ENCODE measurements at regions not wholly inside any gene's neighbourhood (a gene's known extent, or its start where the extent isn't known, plus 50 kb on each side); places are given as distances from the start of the nearest gene placed in this dataset.

DNA sequence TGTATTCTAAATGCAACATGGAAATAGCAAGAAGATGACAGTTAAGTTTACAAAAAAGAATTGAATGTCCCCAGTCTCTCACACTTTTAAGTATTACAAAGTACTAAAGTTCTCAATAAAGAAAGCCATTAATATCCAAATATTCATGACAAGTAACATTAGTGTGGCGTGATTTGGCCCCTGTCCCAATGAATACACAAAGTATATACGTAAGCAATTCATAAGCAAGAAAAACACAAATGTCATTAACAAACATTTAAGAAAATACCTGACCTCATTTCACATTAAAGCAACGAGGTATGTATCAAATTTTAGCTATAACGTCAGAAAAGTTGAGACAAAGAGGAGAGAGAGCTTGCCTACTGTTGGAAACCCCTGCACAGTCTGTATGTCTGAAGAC lies 241.9 kb upstream of the IRS2 start:
- no peaks in the 10 kb centered on the region for H3K27me3 ChIP-seq (ENCODE audit: insufficient read depth, low read length, poor library complexity, severe bottlenecking)
- no peak for DNase-seq
- ChIA-PET POLR2A (no interaction called here), CTCF (no interaction called here)
- no peaks in the 10 kb centered on the region for H3K36me3 ChIP-seq (ENCODE audit: insufficient read depth, low read length)
- Mint-ChIP-seq H3K27me3 (no peaks in the 10 kb centered on the region), H3K9me3 (peaks cover 0 to 2% (median 0%) of the 10 kb centered on the region in 5 donors), H3K36me3 (no peaks in the 10 kb centered on the region), H3K27ac (no peak overlapping the region), H3K4me1 (no peaks in the 10 kb centered on the region), H3K4me3 (no peak overlapping the region)
- H3K27ac ChIP-seq (ENCODE audit: low read depth, low read length): no peak overlapping the region
- H3K4me3 ChIP-seq (ENCODE audit: low read length): no peak overlapping the region
- no peaks in the 10 kb centered on the region for H3K4me1 ChIP-seq (ENCODE audit: insufficient read depth, low read length)
- no peaks in the 10 kb centered on the region for H3K9me3 ChIP-seq (ENCODE audit: low read length)

- Mint-ChIP-seq H3K27me3 (no peaks in the 10 kb centered on the region), H3K27ac (no peak overlapping the region), H3K36me3 (no peaks in the 10 kb centered on the region), H3K4me3 (no peak overlapping the region), H3K4me1 (no peaks in the 10 kb centered on the region), H3K9me3 (peaks cover 0 to 2% (median 0%) of the 10 kb centered on the region in 5 donors)
- Histone ChIP-seq H3K4me1 (ENCODE audit: insufficient read depth, low read length) (no peaks in the 10 kb centered on the region), H3K27ac (ENCODE audit: low read depth, low read length) (no peak overlapping the region), H3K4me3 (ENCODE audit: low read length) (no peak overlapping the region), H3K27me3 (ENCODE audit: insufficient read depth, low read length, poor library complexity, severe bottlenecking) (no peaks in the 10 kb centered on the region), H3K9me3 (ENCODE audit: low read length) (no peaks in the 10 kb centered on the region), H3K36me3 (ENCODE audit: insufficient read depth, low read length) (no peaks in the 10 kb centered on the region)
- DNase-seq: no peak
- POLR2A ChIA-PET: no interaction called here
- CTCF ChIA-PET: no interaction called here
Measured at GRCh38 chr13:110027470-110028240, 241.3 kb upstream of the IRS2 start.

GRCh38 chr13:110024645-110024980 lies 238.2 kb upstream of the IRS2 start:
- Histone ChIP-seq H3K27ac (ENCODE audit: low read depth, low read length) (no peak overlapping the region), H3K27me3 (ENCODE audit: insufficient read depth, low read length, poor library complexity, severe bottlenecking) (no peaks in the 10 kb centered on the region), H3K36me3 (ENCODE audit: insufficient read depth, low read length) (no peaks in the 10 kb centered on the region), H3K4me3 (ENCODE audit: low read length) (no peak overlapping the region), H3K9me3 (ENCODE audit: low read length) (no peaks in the 10 kb centered on the region), H3K4me1 (ENCODE audit: insufficient read depth, low read length) (no peaks in the 10 kb centered on the region)
- Mint-ChIP-seq H3K4me1 (no peaks in the 10 kb centered on the region), H3K27me3 (peaks cover 3 to 4% of the 10 kb centered on the region in 2 donors), H3K27ac (no peak overlapping the region), H3K36me3 (no peaks in the 10 kb centered on the region), H3K4me3 (no peak overlapping the region), H3K9me3 (peaks cover 0 to 6% (median 0%) of the 10 kb centered on the region in 5 donors)
- POLR2A ChIA-PET: no interaction called here
- no peak for DNase-seq
- CTCF ChIA-PET: no interaction called here

DNA sequence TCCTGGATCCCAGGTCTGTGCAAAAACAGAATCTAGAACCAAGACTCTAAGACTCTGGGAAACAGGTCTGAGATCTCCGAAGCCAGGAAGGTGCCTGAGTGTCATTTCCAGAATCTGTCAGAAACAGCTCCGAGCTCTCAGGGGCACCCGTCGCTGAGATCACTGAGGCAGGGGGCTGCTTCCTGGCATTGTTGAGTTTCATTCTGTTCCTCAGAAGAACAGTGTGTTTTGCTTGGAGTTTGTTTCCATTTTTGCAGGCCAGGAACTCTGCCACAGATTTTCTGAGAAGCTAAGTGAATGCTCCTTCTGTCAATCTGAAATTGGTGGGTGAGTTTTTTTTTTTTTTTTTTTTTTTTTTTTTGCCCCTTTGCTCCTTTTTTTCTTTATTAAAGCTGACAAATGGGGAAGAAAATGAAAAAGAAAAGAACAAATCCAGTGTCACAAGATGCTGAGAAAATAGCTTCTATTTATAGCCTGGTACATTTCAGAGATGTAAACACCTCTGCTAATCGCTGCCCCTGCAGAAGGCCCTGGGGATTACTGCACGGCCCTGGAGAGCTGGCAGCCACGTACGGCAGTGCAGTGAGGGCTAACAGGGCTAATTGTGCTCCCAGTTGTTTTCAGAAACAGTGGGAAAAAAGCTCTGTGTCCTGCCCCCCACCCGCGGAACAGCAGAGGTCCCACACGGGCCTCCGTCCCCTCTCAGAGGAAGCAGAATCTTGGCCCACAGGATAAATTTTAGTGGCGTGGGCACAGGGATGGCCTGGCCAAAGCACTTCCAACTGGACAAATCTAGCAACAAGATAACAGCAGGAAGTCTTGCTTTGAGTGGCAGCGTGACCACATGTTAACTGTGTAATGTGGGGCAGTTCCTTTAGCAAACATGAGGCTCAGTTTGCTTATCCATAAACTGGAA lies 237.6 kb upstream of the IRS2 start:
- Mint-ChIP-seq H3K27me3 (peaks cover 3 to 4% of the 10 kb centered on the region in 2 donors), H3K4me3 (no peak overlapping the region), H3K9me3 (peaks cover 0 to 6% (median 0%) of the 10 kb centered on the region in 5 donors), H3K36me3 (no peaks in the 10 kb centered on the region), H3K4me1 (no peaks in the 10 kb centered on the region), H3K27ac (peak overlapping the region in 1 of 8 donors; percentile 12)
- Histone ChIP-seq H3K4me1 (ENCODE audit: insufficient read depth, low read length) (no peaks in the 10 kb centered on the region), H3K4me3 (ENCODE audit: low read length) (no peak overlapping the region), H3K27me3 (ENCODE audit: insufficient read depth, low read length, poor library complexity, severe bottlenecking) (no peaks in the 10 kb centered on the region), H3K9me3 (ENCODE audit: low read length) (no peaks in the 10 kb centered on the region), H3K36me3 (ENCODE audit: insufficient read depth, low read length) (no peaks in the 10 kb centered on the region), H3K27ac (ENCODE audit: low read depth, low read length) (no peak overlapping the region)
- ChIA-PET CTCF (interaction anchor here (1.5 kb wide), 1 partner anchor 15 kb away, joined by 3 read pairs; no protein-coding TSS in a partner anchor), POLR2A (no interaction called here)
- DNase-seq: no peak

- H3K9me3 Mint-ChIP-seq: peaks cover 0 to 6% (median 0%) of the 10 kb centered on the region in 5 donors
- Histone ChIP-seq H3K27me3 (ENCODE audit: insufficient read depth, low read length, poor library complexity, severe bottlenecking) (no peaks in the 10 kb centered on the region), H3K9me3 (ENCODE audit: low read length) (no peaks in the 10 kb centered on the region), H3K27ac (ENCODE audit: low read depth, low read length) (no peak overlapping the region), H3K4me3 (ENCODE audit: low read length) (no peak overlapping the region), H3K36me3 (ENCODE audit: insufficient read depth, low read length) (no peaks in the 10 kb centered on the region), H3K4me1 (ENCODE audit: insufficient read depth, low read length) (no peaks in the 10 kb centered on the region)
- H3K36me3 Mint-ChIP-seq: no peaks in the 10 kb centered on the region
- H3K4me3 Mint-ChIP-seq: no peak overlapping the region
- no peak overlapping the region for H3K27ac Mint-ChIP-seq
- H3K4me1 Mint-ChIP-seq: no peaks in the 10 kb centered on the region
- H3K27me3 Mint-ChIP-seq: peaks cover 3 to 4% of the 10 kb centered on the region in 2 donors
- ChIA-PET CTCF (no interaction called here), POLR2A (no interaction called here)
- no peak for DNase-seq
Measured at GRCh38 chr13:110018009-110018408, 231.6 kb upstream of the IRS2 start.

DNA sequence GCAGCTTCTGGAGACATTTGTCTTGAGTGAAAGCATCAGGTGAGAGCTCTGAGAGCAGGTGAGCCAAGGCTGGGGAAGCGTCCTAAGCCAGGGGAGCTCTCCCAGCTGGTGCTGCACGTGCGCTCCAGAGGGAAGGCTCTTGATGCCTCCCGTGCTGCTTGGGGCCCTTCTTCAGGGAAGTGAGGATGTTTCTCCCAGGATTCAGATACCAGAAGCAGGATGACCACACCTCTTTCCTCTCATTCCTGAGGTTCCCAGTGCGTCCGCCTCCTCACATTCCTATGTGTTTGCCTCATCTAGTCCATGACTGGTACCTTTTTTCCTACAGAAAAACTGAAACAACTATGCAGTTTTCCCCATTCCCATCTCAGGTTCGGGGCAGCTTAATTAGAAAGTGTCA lies 231.0 kb upstream of the IRS2 start:
- Histone ChIP-seq H3K4me1 (ENCODE audit: insufficient read depth, low read length) (no peaks in the 10 kb centered on the region), H3K36me3 (ENCODE audit: insufficient read depth, low read length) (no peaks in the 10 kb centered on the region), H3K27ac (ENCODE audit: low read depth, low read length) (no peak overlapping the region), H3K4me3 (ENCODE audit: low read length) (no peak overlapping the region), H3K27me3 (ENCODE audit: insufficient read depth, low read length, poor library complexity, severe bottlenecking) (no peaks in the 10 kb centered on the region), H3K9me3 (ENCODE audit: low read length) (no peaks in the 10 kb centered on the region)
- ChIA-PET CTCF (no interaction called here), POLR2A (no interaction called here)
- H3K36me3 Mint-ChIP-seq: no peaks in the 10 kb centered on the region
- no peaks in the 10 kb centered on the region for H3K4me1 Mint-ChIP-seq
- peaks cover 4% of the 10 kb centered on the region in 2 donors for H3K27me3 Mint-ChIP-seq
- H3K27ac Mint-ChIP-seq: no peak overlapping the region
- no peak for DNase-seq
- no peak overlapping the region for H3K4me3 Mint-ChIP-seq
- H3K9me3 Mint-ChIP-seq: peaks cover 0 to 6% (median 0%) of the 10 kb centered on the region in 5 donors

DNA sequence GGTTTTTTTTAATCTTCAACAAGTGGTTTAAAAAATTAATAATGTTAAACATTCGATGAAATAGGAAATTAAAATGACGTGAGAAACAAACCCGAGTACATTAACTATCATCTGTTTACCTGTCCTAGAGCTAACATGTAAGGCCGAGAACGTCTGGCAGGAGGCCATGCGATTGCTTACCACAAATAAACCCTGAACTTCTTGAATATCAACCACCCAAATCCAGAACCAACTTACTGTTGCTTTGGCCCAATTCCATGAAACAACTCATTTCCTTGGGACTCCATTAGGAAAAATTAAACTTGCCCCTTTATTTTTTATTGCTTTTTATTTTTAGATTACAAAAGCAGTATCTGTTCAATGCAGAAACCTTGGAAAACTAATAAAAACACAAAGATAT lies 228.9 kb upstream of the IRS2 start:
- no peak for DNase-seq
- POLR2A ChIA-PET: no interaction called here
- Mint-ChIP-seq H3K4me1 (no peaks in the 10 kb centered on the region), H3K9me3 (peaks cover 0 to 1% (median 0%) of the 10 kb centered on the region in 5 donors), H3K36me3 (no peaks in the 10 kb centered on the region), H3K27me3 (peaks cover 0 to 2% of the 10 kb centered on the region in 2 donors), H3K27ac (no peak overlapping the region), H3K4me3 (no peak overlapping the region)
- Histone ChIP-seq H3K4me1 (ENCODE audit: insufficient read depth, low read length) (no peaks in the 10 kb centered on the region), H3K9me3 (ENCODE audit: low read length) (no peaks in the 10 kb centered on the region), H3K27me3 (ENCODE audit: insufficient read depth, low read length, poor library complexity, severe bottlenecking) (no peaks in the 10 kb centered on the region), H3K36me3 (ENCODE audit: insufficient read depth, low read length) (no peaks in the 10 kb centered on the region), H3K27ac (ENCODE audit: low read depth, low read length) (no peak overlapping the region), H3K4me3 (ENCODE audit: low read length) (no peak overlapping the region)
- CTCF ChIA-PET: no interaction called here

DNA sequence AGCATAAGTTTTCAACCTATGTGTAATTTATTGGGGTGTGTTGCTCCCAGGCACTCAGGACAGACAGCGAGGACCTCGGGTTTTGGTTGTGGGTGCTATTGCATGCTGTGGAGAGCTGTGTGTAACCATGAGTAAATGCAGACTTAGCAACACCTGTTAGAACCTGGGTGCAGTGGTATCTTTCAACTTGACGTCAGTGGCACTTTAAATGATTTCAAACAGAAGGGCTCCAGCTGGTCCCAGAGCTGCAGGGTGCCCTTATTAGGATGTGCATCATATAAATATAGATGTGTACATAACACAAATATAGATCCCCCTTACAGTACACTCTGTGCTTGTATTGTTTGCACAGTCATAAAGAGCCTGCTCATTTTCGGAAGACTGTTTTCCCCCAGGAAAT lies 228.3 kb upstream of the IRS2 start:
- H3K36me3 ChIP-seq (ENCODE audit: insufficient read depth, low read length): no peaks in the 10 kb centered on the region
- H3K36me3 Mint-ChIP-seq: no peaks in the 10 kb centered on the region
- no peaks in the 10 kb centered on the region for H3K27me3 ChIP-seq (ENCODE audit: insufficient read depth, low read length, poor library complexity, severe bottlenecking)
- no peak overlapping the region for H3K4me3 Mint-ChIP-seq
- ChIA-PET CTCF (no interaction called here), POLR2A (no interaction called here)
- no peak overlapping the region for H3K4me3 ChIP-seq (ENCODE audit: low read length)
- H3K9me3 Mint-ChIP-seq: peaks cover 0 to 1% (median 0%) of the 10 kb centered on the region in 5 donors
- H3K9me3 ChIP-seq (ENCODE audit: low read length): no peaks in the 10 kb centered on the region
- DNase-seq: no peak
- peaks cover 0 to 2% of the 10 kb centered on the region in 2 donors for H3K27me3 Mint-ChIP-seq
- no peak overlapping the region for H3K27ac Mint-ChIP-seq
- no peaks in the 10 kb centered on the region for H3K4me1 Mint-ChIP-seq
- no peak overlapping the region for H3K27ac ChIP-seq (ENCODE audit: low read depth, low read length)
- no peaks in the 10 kb centered on the region for H3K4me1 ChIP-seq (ENCODE audit: insufficient read depth, low read length)

All from CD8-positive, alpha-beta memory T cell (primary cell).